SU-DHL-6 (cell line): ENCODE measurements at regions not wholly inside any gene's neighbourhood (a gene's known extent, or its start where the extent isn't known, plus 50 kb on each side); places are given as distances from the start of the nearest gene placed in this dataset.

Experiments used
- H2AFZ ChIP-seq: fragments of 200-600 bp; sonication (generic); 2 replicates; pipeline ENCODE4 v1.6.1; 2014; ENCODE audit warnings: low read depth, mild to moderate bottlenecking, moderate library complexity, mixed read lengths, antibody characterized with exemption, low read length; ENCODE audit not compliant: severe bottlenecking
- H3F3A ChIP-seq: fragments of 200-600 bp; shearing (Covaris generic); 2 replicates; pipeline ENCODE4 v1.6.0; 2016; ENCODE audit warnings: antibody characterized with exemption, mild to moderate bottlenecking; ENCODE audit not compliant: insufficient read depth
- H3K27ac ChIP-seq: fragments of 200-600 bp; sonication (generic); 2 replicates; pipeline ENCODE4 v1.5.1; 2016; ENCODE audit warnings: low read depth, mild to moderate bottlenecking, low read length, moderate library complexity, mixed read lengths
- H3K27me3 ChIP-seq: fragments of 200-600 bp; sonication (generic), shearing (Covaris generic); 2 replicates; pipeline ENCODE4 v1.6.0; 2014; ENCODE audit warnings: mild to moderate bottlenecking, low read length
- H3K36me3 ChIP-seq: fragments of 200-600 bp; sonication (generic); 2 replicates; pipeline ENCODE4 v1.6.1; 2014; ENCODE audit warnings: mild to moderate bottlenecking, low read length, mixed read lengths
- H3K4me2 ChIP-seq: fragments of 300-600, 200-600 bp; shearing (Covaris generic), sonication (generic); 2 replicates; pipeline ENCODE4 v1.6.0; 2014; ENCODE audit warnings: low read length, low read depth, mild to moderate bottlenecking; ENCODE audit not compliant: poor library complexity, severe bottlenecking
- H3K4me3 ChIP-seq: fragments of 200-600 bp; sonication (generic); 2 replicates; pipeline ENCODE4 v1.5.1; 2014; ENCODE audit warnings: antibody characterized with exemption, low read length, mild to moderate bottlenecking, mixed read lengths; ENCODE audit not compliant: insufficient read depth, poor library complexity, severe bottlenecking
- H3K79me2 ChIP-seq: fragments of 200-600 bp; sonication (generic); 2 replicates; pipeline ENCODE4 v1.6.1; 2014; ENCODE audit warnings: mild to moderate bottlenecking, low read length, moderate library complexity; ENCODE audit not compliant: insufficient read depth
- H3K9ac ChIP-seq: fragments of 200-600 bp; sonication (generic); 2 replicates; pipeline ENCODE4 v1.7.0; 2014; ENCODE audit warnings: mild to moderate bottlenecking, low read length
- H3K9me2 ChIP-seq: fragments of 200-600 bp; sonication (generic); replicated peaks from 2 replicates; pipeline ENCODE4 v1.6.1; 2014; ENCODE audit warnings: low read length; ENCODE audit not compliant: insufficient read depth
- H3K9me3 ChIP-seq: fragments of 200-600 bp; sonication (generic); 2 replicates; pipeline ENCODE4 v1.6.1; 2014; ENCODE audit warnings: low read length, mixed read lengths; ENCODE audit not compliant: insufficient read depth
- H4K20me1 ChIP-seq: fragments of 200-600 bp; sonication (generic); 2 replicates; pipeline ENCODE4 v1.6.1; 2014; ENCODE audit warnings: low read depth, mild to moderate bottlenecking, antibody characterized with exemption, low read length, moderate library complexity, mixed read lengths
- EZH2phosphoT487 ChIP-seq: fragments of 200-600 bp; sonication (generic), shearing (Covaris generic); conservative IDR thresholded peaks from 2 replicates; pipeline ENCODE4 v1.6.1; 2018; ENCODE audit warnings: mild to moderate bottlenecking, antibody characterized with exemption, low read length, moderate library complexity, mixed read lengths
- TF ChIP-seq, protein P1 (sequence below): fragments of 200-600 bp; sonication (generic); IDR thresholded peaks from one replicate; pipeline ENCODE4 v1.5.1; 2017; ENCODE audit warnings: antibody characterized with exemption, mild to moderate bottlenecking, low read length, moderate library complexity; ENCODE audit not compliant: insufficient read depth, poor library complexity, severe bottlenecking

- no peaks in the 10 kb centered on the region for H3F3A ChIP-seq
Observed at GRCh38 chr12:5123921-5124320, 80.2 kb downstream of the KCNA5 start.

DNA sequence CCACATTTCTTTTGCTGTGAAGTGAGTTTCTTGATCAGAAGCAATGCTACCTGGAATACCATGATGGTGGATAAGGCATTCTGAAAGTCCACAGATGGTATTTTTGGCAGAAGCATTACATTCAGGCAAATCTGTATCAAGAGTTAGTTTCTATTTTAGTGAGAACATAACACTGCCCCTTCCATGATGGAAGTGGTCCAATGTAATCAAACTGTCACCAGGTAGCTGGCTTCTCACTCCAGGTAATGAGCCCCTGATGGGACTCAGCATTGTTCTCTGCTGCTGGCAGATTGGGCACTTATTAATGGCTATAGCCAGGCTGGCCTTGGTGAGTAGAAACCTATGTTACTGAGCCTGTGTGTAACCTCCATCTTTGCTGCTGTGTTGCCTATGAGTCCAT lies 80.7 kb downstream of the KCNA5 start:
- H3K9ac ChIP-seq, result no peak overlapping the region
- H3K79me2 ChIP-seq, result no peaks in the 10 kb centered on the region
- H3F3A ChIP-seq, result no peaks in the 10 kb centered on the region
- no peak overlapping the region for H2AFZ ChIP-seq
- H3K9me2 ChIP-seq, result no peaks in the 10 kb centered on the region
- H3K36me3 ChIP-seq, result no peaks in the 10 kb centered on the region
- TF ChIP-seq EZH2phosphoT487, result no peak
- TF ChIP-seq, protein P1, sequence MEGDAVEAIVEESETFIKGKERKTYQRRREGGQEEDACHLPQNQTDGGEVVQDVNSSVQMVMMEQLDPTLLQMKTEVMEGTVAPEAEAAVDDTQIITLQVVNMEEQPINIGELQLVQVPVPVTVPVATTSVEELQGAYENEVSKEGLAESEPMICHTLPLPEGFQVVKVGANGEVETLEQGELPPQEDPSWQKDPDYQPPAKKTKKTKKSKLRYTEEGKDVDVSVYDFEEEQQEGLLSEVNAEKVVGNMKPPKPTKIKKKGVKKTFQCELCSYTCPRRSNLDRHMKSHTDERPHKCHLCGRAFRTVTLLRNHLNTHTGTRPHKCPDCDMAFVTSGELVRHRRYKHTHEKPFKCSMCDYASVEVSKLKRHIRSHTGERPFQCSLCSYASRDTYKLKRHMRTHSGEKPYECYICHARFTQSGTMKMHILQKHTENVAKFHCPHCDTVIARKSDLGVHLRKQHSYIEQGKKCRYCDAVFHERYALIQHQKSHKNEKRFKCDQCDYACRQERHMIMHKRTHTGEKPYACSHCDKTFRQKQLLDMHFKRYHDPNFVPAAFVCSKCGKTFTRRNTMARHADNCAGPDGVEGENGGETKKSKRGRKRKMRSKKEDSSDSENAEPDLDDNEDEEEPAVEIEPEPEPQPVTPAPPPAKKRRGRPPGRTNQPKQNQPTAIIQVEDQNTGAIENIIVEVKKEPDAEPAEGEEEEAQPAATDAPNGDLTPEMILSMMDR, result no peak
- no peak overlapping the region for H3K4me2 ChIP-seq
- H3K27me3 ChIP-seq, result no peaks in the 10 kb centered on the region
- no peaks in the 10 kb centered on the region for H3K9me3 ChIP-seq
- no peak overlapping the region for H3K4me3 ChIP-seq
- no peaks in the 10 kb centered on the region for H4K20me1 ChIP-seq
- H3K27ac ChIP-seq, result no peak overlapping the region

More at GRCh38 chr12:5123921-5124320, 80.2 kb downstream of the KCNA5 start:
- no peak overlapping the region for H3K4me3 ChIP-seq
- no peaks in the 10 kb centered on the region for H3K36me3 ChIP-seq
- H4K20me1 ChIP-seq, result no peaks in the 10 kb centered on the region
- H3K79me2 ChIP-seq, result no peaks in the 10 kb centered on the region
- no peaks in the 10 kb centered on the region for H3K27me3 ChIP-seq
- H3K9me3 ChIP-seq, result no peaks in the 10 kb centered on the region
- no peak overlapping the region for H3K9ac ChIP-seq
- no peak overlapping the region for H3K4me2 ChIP-seq
- TF ChIP-seq EZH2phosphoT487, result no peak
- TF ChIP-seq, protein P1, result no peak
- no peak overlapping the region for H3K27ac ChIP-seq
- no peaks in the 10 kb centered on the region for H3K9me2 ChIP-seq
- H2AFZ ChIP-seq, result no peak overlapping the region

DNA sequence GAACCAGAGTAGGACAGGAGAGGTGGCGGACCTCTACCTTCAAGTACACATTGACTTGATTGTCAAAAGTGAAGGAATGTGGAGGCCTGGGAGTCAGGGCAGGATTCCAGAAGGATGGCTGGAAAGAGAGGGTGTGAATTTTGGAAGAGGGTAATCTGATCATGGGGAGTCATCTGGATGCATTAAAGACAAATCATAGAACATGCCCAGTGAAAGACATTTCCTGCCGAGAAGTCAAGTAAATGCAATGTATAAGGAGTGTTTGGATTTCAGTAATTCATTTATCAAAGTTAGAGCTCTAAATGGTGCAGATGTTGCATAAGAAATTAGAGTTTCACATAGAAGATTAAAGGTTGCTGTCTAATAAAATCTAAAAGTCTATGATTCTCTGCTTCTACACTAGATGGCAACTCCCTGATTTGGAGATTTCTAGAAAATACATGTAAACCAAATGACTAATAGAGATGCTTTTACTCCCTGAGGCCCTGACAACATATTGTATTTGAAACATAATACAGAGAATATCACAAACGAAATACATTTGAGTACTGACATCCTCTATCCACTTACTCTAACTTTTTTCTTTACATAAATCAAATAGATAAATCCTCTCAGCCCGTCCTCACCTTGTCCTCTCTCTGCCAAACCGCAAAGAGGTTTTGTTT lies 91.3 kb downstream of the KCNA5 start:
- H3F3A ChIP-seq, result no peaks in the 10 kb centered on the region

More for the DNA sequence above, 91.3 kb downstream of the KCNA5 start:
- H3K79me2 ChIP-seq, result no peaks in the 10 kb centered on the region
- H3K36me3 ChIP-seq, result no peaks in the 10 kb centered on the region
- no peak overlapping the region for H2AFZ ChIP-seq
- H3K27me3 ChIP-seq, result no peaks in the 10 kb centered on the region
- no peak overlapping the region for H3K4me3 ChIP-seq
- no peak overlapping the region for H3K27ac ChIP-seq
- TF ChIP-seq, protein P1, result no peak
- TF ChIP-seq EZH2phosphoT487, result no peak
- H3K4me2 ChIP-seq, result no peak overlapping the region
- no peak overlapping the region for H3K9ac ChIP-seq
- no peaks in the 10 kb centered on the region for H3K9me2 ChIP-seq
- no peaks in the 10 kb centered on the region for H4K20me1 ChIP-seq
- no peaks in the 10 kb centered on the region; the same call in 1 of the 2 replicates for H3K9me3 ChIP-seq
